Ovary (tissue), 3 donors: ENCODE measurements at regions not wholly inside any gene's neighbourhood (a gene's known extent, or its start where the extent isn't known, plus 50 kb on each side); places are given as distances from the start of the nearest gene placed in this dataset.

Experiments used
- EP300 ChIP-seq: sonication (generic); formaldehyde crosslinking; IDR thresholded peaks from one replicate; pipeline ENCODE4 v1.6.1; 2017; ENCODE audit warnings: antibody characterized with exemption
- POLR2A ChIP-seq: fragments of 450-650 bp; IDR thresholded peaks from one replicate; pipeline ENCODE4 v1.6.1; 2017; ENCODE audit warnings: antibody characterized with exemption, mild to moderate bottlenecking, moderate library complexity
- TF ChIP-seq, protein P1 (sequence below), 3 donors: fragments of 450-650 bp in 2 of 3; fragments of 200-600 bp in 1 of 3; IDR thresholded peaks; one replicate each; pipeline versions ENCODE4 v1.5.1 to v1.8.0; 2016 to 2022; ENCODE audit warnings: antibody characterized with exemption in 3 of 3, mild to moderate bottlenecking in 1 of 3
- donor health status: DM: no; HTN: no; CAD: no.

DNA sequence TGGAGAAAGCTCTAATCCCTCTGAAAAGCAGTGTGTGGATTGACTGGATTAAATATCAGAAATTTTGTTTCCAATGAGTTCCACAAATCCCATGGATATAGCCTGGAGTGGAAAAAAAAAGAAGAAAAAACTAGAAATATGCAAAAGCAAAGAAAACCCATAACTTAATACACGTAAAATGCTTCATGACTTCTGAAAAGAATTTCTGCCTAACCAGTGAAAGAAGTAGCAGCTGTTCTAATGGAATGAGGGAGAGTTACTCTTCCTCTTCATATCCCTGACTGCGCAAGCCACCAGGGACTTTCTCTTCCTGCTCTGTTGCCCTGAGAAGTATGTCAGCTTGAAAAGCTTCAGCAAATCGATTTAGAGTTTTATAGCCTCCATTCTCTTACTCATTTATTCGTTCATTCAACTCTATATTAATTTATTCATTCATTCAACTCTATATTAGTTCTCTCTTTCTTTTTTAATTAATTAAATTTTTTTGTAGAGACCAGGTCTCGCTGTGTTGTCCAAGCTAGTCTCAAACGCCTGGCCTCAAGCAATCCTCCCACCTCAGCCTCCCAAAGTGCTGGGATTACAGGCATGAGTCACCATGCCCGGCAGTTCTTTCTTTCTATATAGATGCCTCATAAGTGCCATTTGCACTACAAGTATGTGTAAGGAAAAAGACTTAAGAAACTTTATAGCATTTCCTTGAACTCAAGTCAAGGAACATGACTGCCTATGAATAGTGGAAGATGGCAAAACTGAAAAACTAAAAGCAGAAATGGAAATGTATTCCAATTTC lies 447.3 kb upstream of the NRP1 start:
- TF ChIP-seq, protein P1, sequence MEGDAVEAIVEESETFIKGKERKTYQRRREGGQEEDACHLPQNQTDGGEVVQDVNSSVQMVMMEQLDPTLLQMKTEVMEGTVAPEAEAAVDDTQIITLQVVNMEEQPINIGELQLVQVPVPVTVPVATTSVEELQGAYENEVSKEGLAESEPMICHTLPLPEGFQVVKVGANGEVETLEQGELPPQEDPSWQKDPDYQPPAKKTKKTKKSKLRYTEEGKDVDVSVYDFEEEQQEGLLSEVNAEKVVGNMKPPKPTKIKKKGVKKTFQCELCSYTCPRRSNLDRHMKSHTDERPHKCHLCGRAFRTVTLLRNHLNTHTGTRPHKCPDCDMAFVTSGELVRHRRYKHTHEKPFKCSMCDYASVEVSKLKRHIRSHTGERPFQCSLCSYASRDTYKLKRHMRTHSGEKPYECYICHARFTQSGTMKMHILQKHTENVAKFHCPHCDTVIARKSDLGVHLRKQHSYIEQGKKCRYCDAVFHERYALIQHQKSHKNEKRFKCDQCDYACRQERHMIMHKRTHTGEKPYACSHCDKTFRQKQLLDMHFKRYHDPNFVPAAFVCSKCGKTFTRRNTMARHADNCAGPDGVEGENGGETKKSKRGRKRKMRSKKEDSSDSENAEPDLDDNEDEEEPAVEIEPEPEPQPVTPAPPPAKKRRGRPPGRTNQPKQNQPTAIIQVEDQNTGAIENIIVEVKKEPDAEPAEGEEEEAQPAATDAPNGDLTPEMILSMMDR (IDR thresholded peaks at IDR 0.05), result no peak
- TF ChIP-seq EP300 (no peak), POLR2A (no peak)
